HG03135 (cell line): ENCODE measurements at regions not wholly inside any gene's neighbourhood (a gene's known extent, or its start where the extent isn't known, plus 50 kb on each side); places are given as distances from the start of the nearest gene placed in this dataset.
"Not testable (repeated sequence)": the region's sequence is repeated elsewhere in the genome, so short reads cannot be mapped to it uniquely, and the experiment has no call there.

Source experiments
- ATAC-seq: cut with Tn5 transposase; IDR thresholded peaks from one replicate; pipeline ENCODE4 v1.9.1; 2021; ENCODE audit warnings: mild to moderate bottlenecking, moderate library complexity; ENCODE audit not compliant: unreplicated experiment

- no peak for ATAC-seq
Measured at GRCh38 chr6:74069089-74069581, 373.1 kb downstream of the CD109 start.

GRCh38 chr6:74066168-74066871, 370.3 kb downstream of the CD109 start:
- no peak for ATAC-seq

GRCh38 chr6:74065705-74066104, 369.7 kb downstream of the CD109 start:
- ATAC-seq = no peak

GRCh38 chr6:74063391-74063790, 367.4 kb downstream of the CD109 start:
- no peak for ATAC-seq

GRCh38 chr6:74061201-74061600, 365.2 kb downstream of the CD109 start:
- ATAC-seq = no peak

- no peak for ATAC-seq
Measured at GRCh38 chr6:74060354-74060753, 364.4 kb downstream of the CD109 start.

GRCh38 chr6:74058606-74059005, 362.6 kb downstream of the CD109 start:
- no peak for ATAC-seq

GRCh38 chr6:74057326-74057725, 361.3 kb downstream of the CD109 start:
- ATAC-seq = no peak

GRCh38 chr6:74054190-74054589, 358.2 kb downstream of the CD109 start:
- no peak for ATAC-seq

GRCh38 chr6:74050921-74051320, 354.9 kb downstream of the CD109 start:
- no peak for ATAC-seq

- no peak for ATAC-seq
Measured at GRCh38 chr6:74048387-74048786, 352.4 kb downstream of the CD109 start.

GRCh38 chr6:74044417-74045096, 348.6 kb downstream of the CD109 start:
- no peak for ATAC-seq

GRCh38 chr6:74041420-74041819, 345.4 kb downstream of the CD109 start:
- no peak for ATAC-seq

GRCh38 chr6:74018825-74019224, 322.8 kb downstream of the CD109 start:
- ATAC-seq = no peak

- no peak for ATAC-seq
Measured at GRCh38 chr6:74015427-74015826, 319.4 kb downstream of the CD109 start.

- no peak for ATAC-seq
Measured at GRCh38 chr6:74000666-74001490, 304.9 kb downstream of the CD109 start.

GRCh38 chr6:73990609-73991238, 294.7 kb downstream of the CD109 start:
- ATAC-seq = not testable (repeated sequence)

- no peak for ATAC-seq
Measured at GRCh38 chr6:73989428-73989827, 293.4 kb downstream of the CD109 start.

- no peak for ATAC-seq
Measured at GRCh38 chr6:73985891-73986290, 289.9 kb downstream of the CD109 start.

- ATAC-seq = no peak
Measured at GRCh38 chr6:73984571-73985210, 288.7 kb downstream of the CD109 start.

GRCh38 chr6:73983367-73983766, 287.4 kb downstream of the CD109 start:
- ATAC-seq = no peak
